H9 (cell line): ENCODE measurements at regions not wholly inside any gene's neighbourhood (a gene's known extent, or its start where the extent isn't known, plus 50 kb on each side); places are given as distances from the start of the nearest gene placed in this dataset.

Source experiments
- DNase-seq: peaks from one replicate; pipeline ENCODE4 v3.0.0-alpha.2; 2017
- H2AFZ ChIP-seq: one replicate; pipeline ENCODE4 v1.6.1; 2013; ENCODE audit warnings: mild to moderate bottlenecking, low read length, control low read depth, moderate library complexity
- H2AK5ac ChIP-seq: 2 replicates; pipeline ENCODE4 v1.6.1; 2013; ENCODE audit warnings: low read length, control low read depth, mixed read lengths; ENCODE audit not compliant: insufficient read length
- H2BK120ac ChIP-seq: one replicate; pipeline ENCODE4 v1.6.1; 2013; ENCODE audit warnings: low read depth, mild to moderate bottlenecking, low read length, control low read depth, inconsistent platforms; ENCODE audit not compliant: poor library complexity, severe bottlenecking
- H2BK12ac ChIP-seq: 2 replicates; pipeline ENCODE4 v1.6.1; 2013; ENCODE audit warnings: low read length, control low read depth, mixed read lengths, low read depth; ENCODE audit not compliant: insufficient read length
- H2BK15ac ChIP-seq: 2 replicates; pipeline ENCODE4 v1.6.1; 2013; ENCODE audit warnings: low read depth, low read length, control low read depth
- H2BK20ac ChIP-seq: one replicate; pipeline ENCODE4 v1.6.1; 2013; ENCODE audit warnings: low read depth, mild to moderate bottlenecking, low read length, control low read depth, inconsistent platforms; ENCODE audit not compliant: poor library complexity, severe bottlenecking
- H2BK5ac ChIP-seq: 2 replicates; pipeline ENCODE4 v1.6.1; 2013; ENCODE audit warnings: low read length, control low read depth, mixed read lengths; ENCODE audit not compliant: insufficient read length
- H3K14ac ChIP-seq: 2 replicates; pipeline ENCODE4 v1.6.1; 2013; ENCODE audit warnings: low read length, control low read depth; ENCODE audit not compliant: insufficient read depth
- H3K18ac ChIP-seq: 2 replicates; pipeline ENCODE4 v1.6.1; 2013; ENCODE audit warnings: low read depth, mild to moderate bottlenecking, mixed read lengths, low read length, control low read depth; ENCODE audit not compliant: insufficient read length
- H3K23ac ChIP-seq: 2 replicates; pipeline ENCODE4 v1.6.1; 2013; ENCODE audit warnings: low read length, control low read depth, mixed read lengths, low read depth; ENCODE audit not compliant: insufficient read length
- H3K23me2 ChIP-seq: 2 replicates; pipeline ENCODE4 v1.6.1; 2013; ENCODE audit warnings: low read depth, mild to moderate bottlenecking, mixed read lengths, low read length, control low read depth; ENCODE audit not compliant: insufficient read length, poor library complexity, severe bottlenecking
- H3K27ac ChIP-seq: 2 replicates; pipeline ENCODE4 v1.5.1; 2013; ENCODE audit warnings: low read length, control low read depth, mixed read lengths, low read depth; ENCODE audit not compliant: insufficient read length
- H3K27me3 ChIP-seq: 2 replicates; pipeline ENCODE4 v1.6.1; 2013; ENCODE audit warnings: low read length, control low read depth, inconsistent platforms; ENCODE audit not compliant: insufficient read depth
- H3K4ac ChIP-seq: 2 replicates; pipeline ENCODE4 v1.6.1; 2013; ENCODE audit warnings: low read depth, mild to moderate bottlenecking, control low read depth, inconsistent platforms, low read length, moderate library complexity
- H3K4me1 ChIP-seq: 2 replicates; pipeline ENCODE4 v1.6.1; 2013; ENCODE audit warnings: low read length, control low read depth, inconsistent platforms; ENCODE audit not compliant: insufficient read depth
- H3K4me2 ChIP-seq: 2 replicates; pipeline ENCODE4 v1.6.1; 2013; ENCODE audit warnings: low read length, control low read depth, mixed read lengths; ENCODE audit not compliant: insufficient read length, insufficient read depth
- H3K56ac ChIP-seq: 2 replicates; pipeline ENCODE4 v1.6.1; 2013; ENCODE audit warnings: low read depth, mild to moderate bottlenecking, mixed read lengths, low read length, control low read depth; ENCODE audit not compliant: insufficient read length
- H3K79me1 ChIP-seq: 2 replicates; pipeline ENCODE4 v1.6.1; 2013; ENCODE audit warnings: low read depth, mild to moderate bottlenecking, moderate library complexity, low read length, control low read depth, inconsistent platforms; ENCODE audit not compliant: insufficient read depth, poor library complexity, severe bottlenecking
- H3K79me2 ChIP-seq: 2 replicates; pipeline ENCODE4 v1.6.1; 2013; ENCODE audit warnings: low read length, control low read depth, inconsistent platforms; ENCODE audit not compliant: insufficient read depth
- H3K9ac ChIP-seq: 2 replicates; pipeline ENCODE4 v1.6.1; 2013; ENCODE audit warnings: low read length, control low read depth, mixed read lengths; ENCODE audit not compliant: insufficient read length; ENCODE audit errors: extremely low read depth
- H3K9me3 ChIP-seq: one replicate; pipeline ENCODE4 v1.6.1; 2013; ENCODE audit warnings: low read depth, low read length, inconsistent platforms; ENCODE audit not compliant: control insufficient read depth
- H3T11ph ChIP-seq: one replicate; pipeline ENCODE4 v1.6.1; 2013; ENCODE audit warnings: mild to moderate bottlenecking, low read length, control low read depth, inconsistent platforms
- H4K20me1 ChIP-seq: one replicate; pipeline ENCODE4 v1.6.1; 2013; ENCODE audit not compliant: control insufficient read depth, insufficient read length, insufficient read depth
- H4K5ac ChIP-seq: 2 replicates; pipeline ENCODE4 v1.6.1; 2013; ENCODE audit warnings: low read depth, mild to moderate bottlenecking, mixed read lengths, low read length, control low read depth; ENCODE audit not compliant: insufficient read length
- H4K8ac ChIP-seq: replicated peaks from 2 replicates; pipeline ENCODE4 v1.6.1; 2013; ENCODE audit warnings: low read length, control low read depth, mixed read lengths, low read depth; ENCODE audit not compliant: insufficient read length
- H4K91ac ChIP-seq: 2 replicates; pipeline ENCODE4 v1.6.1; 2013; ENCODE audit warnings: low read depth, mild to moderate bottlenecking, moderate library complexity, mixed read lengths, low read length, control low read depth; ENCODE audit not compliant: insufficient read length
- H3K27ac Mint-ChIP-seq, 3 experiments: 2 replicates in 2 of 3; 3 replicates in 1 of 3; pipeline ENCODE4 v1.8.0; 2020 to 2021; ENCODE audit warnings: mixed read lengths in 3 of 3, mild to moderate bottlenecking in 1 of 3, moderate library complexity in 1 of 3
- H3K27me3 Mint-ChIP-seq: 2 replicates; pipeline ENCODE4 v1.8.0; 2021; ENCODE audit warnings: low read depth, mild to moderate bottlenecking, moderate library complexity, mixed read lengths
- H3K36me3 Mint-ChIP-seq, 3 experiments: 2 replicates in 2 of 3; 3 replicates in 1 of 3; pipeline ENCODE4 v1.8.0; 2020 to 2021; ENCODE audit warnings: low read depth in 3 of 3, mixed read lengths in 3 of 3; ENCODE audit not compliant: insufficient read depth in 1 of 3
- H3K4me1 Mint-ChIP-seq, 2 experiments: 2 replicates each; pipeline ENCODE4 v1.8.0; 2020; ENCODE audit warnings: mixed read lengths in 2 of 2
- H3K4me3 Mint-ChIP-seq, 2 experiments: 2 replicates in 1 of 2; 3 replicates in 1 of 2; pipeline ENCODE4 v1.8.0; 2020 to 2021; ENCODE audit warnings: mild to moderate bottlenecking in 2 of 2, mixed read lengths in 2 of 2, moderate library complexity in 1 of 2
- H3K9me3 Mint-ChIP-seq, 2 experiments: 2 replicates in 1 of 2; 3 replicates in 1 of 2; pipeline ENCODE4 v1.8.0; 2020; ENCODE audit warnings: mild to moderate bottlenecking in 2 of 2, mixed read lengths in 2 of 2, moderate library complexity in 1 of 2
- CTCF ChIP-seq: fragments of 200-600 bp; sonication (generic); conservative IDR thresholded peaks from 3 replicates; pipeline ENCODE4 v1.8.0; 2021; ENCODE audit warnings: antibody characterized with exemption, mild to moderate bottlenecking
- whole genome bisulfite sequencing: extraction: QIAGEN DNeasy Blood & Tissue Kit; methylation state at CpG from one replicate; pipeline ENCODE4 v1.1.7; 2013; ENCODE audit warnings: missing lambda C conversion rate, low lambda C conversion rate, mixed read lengths; ENCODE audit not compliant: insufficient read length; ENCODE audit errors: extremely low coverage; 5-methylcytosine and 5-hydroxymethylcytosine counted together

DNA sequence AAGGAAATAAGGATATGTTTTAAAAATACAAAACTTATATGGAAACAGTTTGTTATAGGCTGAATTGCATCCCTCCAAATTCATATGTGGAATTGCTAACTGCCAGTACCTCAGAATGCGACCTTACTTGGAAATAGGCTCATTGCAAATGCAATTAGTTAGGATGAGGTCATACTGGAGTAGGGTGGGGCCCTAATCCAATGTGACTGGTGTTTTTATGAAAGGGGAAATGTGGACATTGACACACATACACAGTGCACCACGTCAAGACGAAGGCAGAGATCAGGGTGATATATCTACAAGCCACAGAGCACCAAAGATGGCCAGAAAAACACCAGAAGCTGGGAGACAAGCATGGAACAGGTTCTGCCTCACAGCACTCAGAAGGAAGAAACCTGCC, 494.2 kb downstream of the TSN start:
- Histone ChIP-seq H2BK120ac (no peak overlapping the region), H3K18ac (no peak overlapping the region)
- H3K36me3 Mint-ChIP-seq: no peaks in the 10 kb centered on the region

More for the DNA sequence above, 494.2 kb downstream of the TSN start:
- Histone ChIP-seq H2AK5ac (no peak overlapping the region), H3K23ac (no peak overlapping the region), H2BK15ac (no peak overlapping the region), H3K4me1 (no peaks in the 10 kb centered on the region), H4K8ac (no peak overlapping the region), H3K56ac (no peak overlapping the region), H3T11ph (no peak overlapping the region), H3K4ac (no peak overlapping the region), H3K79me1 (no peaks in the 10 kb centered on the region), H3K27me3 (no peaks in the 10 kb centered on the region), H2AFZ (no peak overlapping the region), H3K23me2 (no peaks in the 10 kb centered on the region), H3K14ac (no peak overlapping the region), H3K4me2 (no peak overlapping the region), H4K91ac (no peak overlapping the region), H2BK5ac (no peak overlapping the region), H2BK12ac (no peak overlapping the region), H3K79me2 (no peaks in the 10 kb centered on the region), H2BK20ac (no peak overlapping the region), H4K5ac (no peak overlapping the region), H3K27ac (no peak overlapping the region), H3K9me3 (no peaks in the 10 kb centered on the region), H3K9ac (no peak overlapping the region), H4K20me1 (no peaks in the 10 kb centered on the region)
- no peak overlapping the region for H3K27ac Mint-ChIP-seq
- no peaks in the 10 kb centered on the region; the same call in 1 of the 2 replicates for H3K27me3 Mint-ChIP-seq
- H3K4me3 Mint-ChIP-seq: no peak overlapping the region
- H3K4me1 Mint-ChIP-seq: peaks cover 0 to 4% of the 10 kb centered on the region in 2 experiments; a peak in 2 of 4 replicates
- no peak for TF ChIP-seq CTCF
- DNase-seq: no peak
- no peaks in the 10 kb centered on the region for H3K9me3 Mint-ChIP-seq
- no CpG with 5 or more reads among the region's 3 CpGs for WGBS
